Mesendoderm (in vitro differentiated cells): ENCODE measurements at regions not wholly inside any gene's neighbourhood (a gene's known extent, or its start where the extent isn't known, plus 50 kb on each side); places are given as distances from the start of the nearest gene placed in this dataset.
"Not testable (repeated sequence)": the region's sequence is repeated elsewhere in the genome, so short reads cannot be mapped to it uniquely, and the experiment has no call there.

Experiments used
- DNase-seq: peaks from one replicate; pipeline ENCODE4 v3.0.0; 2013
- H2AK5ac ChIP-seq: 2 replicates; pipeline ENCODE4 v1.6.1; 2013; ENCODE audit warnings: low read length, inconsistent platforms
- H2BK120ac ChIP-seq: 2 replicates; pipeline ENCODE4 v1.6.1; 2013; ENCODE audit warnings: low read depth, mild to moderate bottlenecking, low read length, moderate library complexity, mixed read lengths
- H2BK15ac ChIP-seq: replicated peaks from 2 replicates; pipeline ENCODE4 v1.6.1; 2013; ENCODE audit warnings: low read depth, mild to moderate bottlenecking, moderate library complexity
- H2BK5ac ChIP-seq: 2 replicates; pipeline ENCODE4 v1.6.1; 2013; ENCODE audit warnings: low read length, inconsistent platforms
- H3K18ac ChIP-seq: 2 replicates; pipeline ENCODE4 v1.6.1; 2013; ENCODE audit warnings: mild to moderate bottlenecking, low read length, mixed read lengths
- H3K23ac ChIP-seq: one replicate; pipeline ENCODE4 v1.6.1; 2013; ENCODE audit warnings: low read length
- H3K27ac ChIP-seq: 2 replicates; pipeline ENCODE4 v1.5.1; 2013; ENCODE audit warnings: low read depth, mild to moderate bottlenecking, inconsistent platforms, low read length, moderate library complexity
- H3K27me3 ChIP-seq: 2 replicates; pipeline ENCODE4 v1.6.1; 2013; ENCODE audit warnings: low read length, control low read depth, mild to moderate bottlenecking, inconsistent platforms; ENCODE audit not compliant: insufficient read depth, poor library complexity
- H3K36me3 ChIP-seq: 2 replicates; pipeline ENCODE4 v1.6.1; 2013; ENCODE audit warnings: low read length, inconsistent platforms; ENCODE audit not compliant: control insufficient read depth, insufficient read depth
- H3K4ac ChIP-seq: one replicate; pipeline ENCODE4 v1.6.1; 2013; ENCODE audit warnings: low read depth, mild to moderate bottlenecking, low read length, moderate library complexity
- H3K4me1 ChIP-seq: 2 replicates; pipeline ENCODE4 v1.6.1; 2013; ENCODE audit warnings: low read depth, low read length, inconsistent platforms; ENCODE audit not compliant: control insufficient read depth
- H3K4me2 ChIP-seq: 2 replicates; pipeline ENCODE4 v1.6.1; 2013; ENCODE audit warnings: low read length
- H3K4me3 ChIP-seq: 2 replicates; pipeline ENCODE4 v1.5.1; 2013; ENCODE audit warnings: mild to moderate bottlenecking, low read length
- H3K56ac ChIP-seq: one replicate; pipeline ENCODE4 v1.6.1; 2013; ENCODE audit warnings: low read length
- H3K79me1 ChIP-seq: 2 replicates; pipeline ENCODE4 v1.6.1; 2013; ENCODE audit warnings: low read length, inconsistent platforms
- H3K79me2 ChIP-seq: 2 replicates; pipeline ENCODE4 v1.6.1; 2013; ENCODE audit warnings: mild to moderate bottlenecking, low read length; ENCODE audit not compliant: control insufficient read depth, insufficient read depth
- H3K9ac ChIP-seq: 2 replicates; pipeline ENCODE4 v1.6.1; 2013; ENCODE audit warnings: low read length, inconsistent platforms
- H4K5ac ChIP-seq: one replicate; pipeline ENCODE4 v1.6.1; 2013; ENCODE audit warnings: low read length
- H4K8ac ChIP-seq: one replicate; pipeline ENCODE4 v1.6.1; 2013; ENCODE audit warnings: low read depth, mild to moderate bottlenecking, control low read depth, low read length, moderate library complexity
- WGBS: extraction: QIAGEN DNeasy Blood & Tissue Kit; methylation state at CpG from one replicate; pipeline ENCODE4 v1.1.7; 2013; ENCODE audit warnings: low lambda C conversion rate, missing lambda C conversion rate; ENCODE audit not compliant: insufficient coverage; ENCODE audit errors: extremely low coverage; 5-methylcytosine and 5-hydroxymethylcytosine counted together

- DNase-seq: no peak
- Histone ChIP-seq H3K36me3 (no peaks in the 10 kb centered on the region), H3K79me1 (no peaks in the 10 kb centered on the region), H2BK120ac (no peak overlapping the region), H3K18ac (no peak overlapping the region), H3K4me1 (no peaks in the 10 kb centered on the region), H2BK15ac (no peak overlapping the region), H3K56ac (no peak overlapping the region), H4K5ac (no peak overlapping the region), H3K4me3 (no peak overlapping the region), H3K79me2 (no peaks in the 10 kb centered on the region), H3K4me2 (no peak overlapping the region), H4K8ac (no peak overlapping the region), H3K4ac (no peak overlapping the region), H2BK5ac (no peak overlapping the region), H3K23ac (no peak overlapping the region), H3K9ac (no peak overlapping the region), H2AK5ac (no peak overlapping the region), H3K27me3 (no peaks in the 10 kb centered on the region), H3K27ac (no peak overlapping the region)
- 96% methylated on average over 2 of the region's 7 CpGs for WGBS
Observed at GRCh38 chrY:26638063-26638462, 1016.1 kb downstream of the CDY1 start.

GRCh38 chrY:26645856-26646255, 1023.9 kb downstream of the CDY1 start:
- not testable (repeated sequence) for H3K4ac ChIP-seq, H3K79me1 ChIP-seq, H2BK15ac ChIP-seq, DNase-seq, H3K4me2 ChIP-seq, H2AK5ac ChIP-seq, H3K27me3 ChIP-seq, H3K23ac ChIP-seq, H2BK5ac ChIP-seq, H3K36me3 ChIP-seq, H3K56ac ChIP-seq, H4K5ac ChIP-seq, H3K18ac ChIP-seq, H3K4me3 ChIP-seq, H3K4me1 ChIP-seq, H2BK120ac ChIP-seq, H3K9ac ChIP-seq, H3K79me2 ChIP-seq, H4K8ac ChIP-seq, H3K27ac ChIP-seq
- WGBS: no CpG with 5 or more reads among the region's 10 CpGs

GRCh38 chrY:26648240-26648639, 1026.3 kb downstream of the CDY1 start:
- not testable (repeated sequence) for H3K9ac ChIP-seq, DNase-seq, H2AK5ac ChIP-seq, H4K8ac ChIP-seq, H3K4ac ChIP-seq, H3K36me3 ChIP-seq, H2BK15ac ChIP-seq, H3K27me3 ChIP-seq, H3K79me1 ChIP-seq, H3K4me2 ChIP-seq, H2BK5ac ChIP-seq, H3K27ac ChIP-seq, H3K23ac ChIP-seq, H3K56ac ChIP-seq, H3K4me1 ChIP-seq, H3K79me2 ChIP-seq, H3K18ac ChIP-seq, H4K5ac ChIP-seq, H2BK120ac ChIP-seq
- WGBS: 100% methylated on average over 2 of the region's 6 CpGs
- H3K4me3 ChIP-seq: peak overlapping the region; percentile 33

GRCh38 chrY:26664245-26664644, 1042.3 kb downstream of the CDY1 start:
- H3K27me3 ChIP-seq, H4K8ac ChIP-seq, H2BK5ac ChIP-seq, H3K9ac ChIP-seq, H3K36me3 ChIP-seq, H2BK15ac ChIP-seq, H2AK5ac ChIP-seq, H3K56ac ChIP-seq, H4K5ac ChIP-seq, H3K79me1 ChIP-seq, H3K4me3 ChIP-seq, H3K4me1 ChIP-seq, DNase-seq, H3K27ac ChIP-seq, H2BK120ac ChIP-seq, H3K4ac ChIP-seq, H3K18ac ChIP-seq, H3K23ac ChIP-seq, H3K4me2 ChIP-seq, H3K79me2 ChIP-seq: not testable (repeated sequence)
- WGBS: 100% methylated on average over 1 of the region's 8 CpGs

GRCh38 chrY:26666691-26667090, 1044.8 kb downstream of the CDY1 start:
- H2BK120ac ChIP-seq, H2AK5ac ChIP-seq, H2BK5ac ChIP-seq, H3K27me3 ChIP-seq, H4K5ac ChIP-seq, H3K4me3 ChIP-seq, H3K36me3 ChIP-seq, H3K27ac ChIP-seq, H3K79me1 ChIP-seq, H3K23ac ChIP-seq, H3K79me2 ChIP-seq, H3K56ac ChIP-seq, H3K4me1 ChIP-seq, H3K4ac ChIP-seq, H3K4me2 ChIP-seq, H2BK15ac ChIP-seq, DNase-seq, H3K9ac ChIP-seq, H4K8ac ChIP-seq, H3K18ac ChIP-seq: not testable (repeated sequence)
- no CpG with 5 or more reads among the region's 8 CpGs for WGBS

GRCh38 chrY:26669243-26669642, 1047.3 kb downstream of the CDY1 start:
- H2AK5ac ChIP-seq, H2BK120ac ChIP-seq, H3K4me1 ChIP-seq, H3K36me3 ChIP-seq, H3K56ac ChIP-seq, H3K4me3 ChIP-seq, H2BK5ac ChIP-seq, H4K5ac ChIP-seq, H3K23ac ChIP-seq, H4K8ac ChIP-seq, H3K9ac ChIP-seq, H3K27ac ChIP-seq, H3K4me2 ChIP-seq, H3K18ac ChIP-seq, DNase-seq, H3K27me3 ChIP-seq, H3K79me2 ChIP-seq, H2BK15ac ChIP-seq, H3K4ac ChIP-seq, H3K79me1 ChIP-seq: not testable (repeated sequence)
- no CpG with 5 or more reads among the region's 7 CpGs for WGBS
